NCI-H1417 treated with DMSO at 0.1 percent for 48 hours (cell line): ENCODE measurements at regions not wholly inside any gene's neighbourhood (a gene's known extent, or its start where the extent isn't known, plus 50 kb on each side); places are given as distances from the start of the nearest gene placed in this dataset.

Source experiments
- DNase-seq: peaks from one replicate; lab custom pipeline; 2025; lab: John Stamatoyannopoulos, UW

- DNase-seq: no peak
Measured at GRCh38 chr6:93550551-93551276, 131.4 kb upstream of the EPHA7 start.

GRCh38 chr6:93549868-93550267 is 130.5 kb upstream of the EPHA7 start:
- no peak for DNase-seq

GRCh38 chr6:93524671-93525451 is 105.5 kb upstream of the EPHA7 start:
- DNase-seq: no peak

- DNase-seq: no peak
Measured at GRCh38 chr6:93523365-93523764, 104.0 kb upstream of the EPHA7 start.

- DNase-seq: no peak
Measured at GRCh38 chr6:93516441-93516840, 97.1 kb upstream of the EPHA7 start.

GRCh38 chr6:93515736-93516135 is 96.4 kb upstream of the EPHA7 start:
- DNase-seq: no peak

GRCh38 chr6:93498713-93499112 is 79.4 kb upstream of the EPHA7 start:
- DNase-seq: no peak

- DNase-seq: no peak
Measured at GRCh38 chr6:93496548-93496947, 77.2 kb upstream of the EPHA7 start.

- no peak for DNase-seq
Measured at GRCh38 chr6:93494057-93494456, 74.7 kb upstream of the EPHA7 start.

GRCh38 chr6:93474733-93475179 is 55.4 kb upstream of the EPHA7 start:
- no peak for DNase-seq

- DNase-seq: no peak
Measured at GRCh38 chr6:93471281-93471680, 51.9 kb upstream of the EPHA7 start.
